ENCODE measurements at regions not wholly inside any gene's neighbourhood (a gene's known extent, or its start where the extent isn't known, plus 50 kb on each side); places are given as distances from the start of the nearest gene placed in this dataset.

DNA sequence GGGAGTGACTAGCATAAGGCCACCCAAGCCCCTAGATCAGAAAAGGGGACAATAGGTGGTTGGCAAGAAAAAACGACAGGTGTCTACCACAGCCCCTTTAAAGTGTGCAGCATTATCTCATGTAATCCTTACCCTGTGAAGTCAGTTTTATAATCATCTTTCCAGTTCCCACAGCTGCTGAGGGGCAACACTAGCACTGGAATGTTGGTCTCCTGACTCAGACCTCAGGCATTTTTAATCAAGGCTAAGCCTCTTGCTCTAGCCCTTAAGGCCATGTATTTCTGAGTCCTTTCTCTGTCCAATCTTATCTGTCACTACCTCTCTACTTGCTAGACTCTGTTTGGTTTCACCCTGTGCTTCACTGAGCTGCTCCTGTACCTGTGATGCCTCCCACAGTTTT lies 171.7 kb downstream of the TLE3 start:
- TF ChIP-seq, protein P1, sequence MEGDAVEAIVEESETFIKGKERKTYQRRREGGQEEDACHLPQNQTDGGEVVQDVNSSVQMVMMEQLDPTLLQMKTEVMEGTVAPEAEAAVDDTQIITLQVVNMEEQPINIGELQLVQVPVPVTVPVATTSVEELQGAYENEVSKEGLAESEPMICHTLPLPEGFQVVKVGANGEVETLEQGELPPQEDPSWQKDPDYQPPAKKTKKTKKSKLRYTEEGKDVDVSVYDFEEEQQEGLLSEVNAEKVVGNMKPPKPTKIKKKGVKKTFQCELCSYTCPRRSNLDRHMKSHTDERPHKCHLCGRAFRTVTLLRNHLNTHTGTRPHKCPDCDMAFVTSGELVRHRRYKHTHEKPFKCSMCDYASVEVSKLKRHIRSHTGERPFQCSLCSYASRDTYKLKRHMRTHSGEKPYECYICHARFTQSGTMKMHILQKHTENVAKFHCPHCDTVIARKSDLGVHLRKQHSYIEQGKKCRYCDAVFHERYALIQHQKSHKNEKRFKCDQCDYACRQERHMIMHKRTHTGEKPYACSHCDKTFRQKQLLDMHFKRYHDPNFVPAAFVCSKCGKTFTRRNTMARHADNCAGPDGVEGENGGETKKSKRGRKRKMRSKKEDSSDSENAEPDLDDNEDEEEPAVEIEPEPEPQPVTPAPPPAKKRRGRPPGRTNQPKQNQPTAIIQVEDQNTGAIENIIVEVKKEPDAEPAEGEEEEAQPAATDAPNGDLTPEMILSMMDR (IDR thresholded peaks at IDR 0.05), result no peak
- TF ChIP-seq EP300 (IDR thresholded peaks at IDR 0.05), result no peak

Measured in tibial nerve (tissue), 4 donors.